Breast epithelium (tissue), 4 donors: ENCODE measurements at regions not wholly inside any gene's neighbourhood (a gene's known extent, or its start where the extent isn't known, plus 50 kb on each side); places are given as distances from the start of the nearest gene placed in this dataset.

ENCODE experiments used
- DNase-seq, 2 donors: peaks; one replicate each; pipeline ENCODE4 v3.0.0-alpha.2; 2019; ENCODE audit warnings: low spot score in 2 of 2
- H3K27ac ChIP-seq, 2 donors: fragments of 200-600 bp; sonication (generic) in 1 of 2; one replicate each; pipeline ENCODE4 v1.5.1; 2016 to 2019; ENCODE audit warnings: mild to moderate bottlenecking in 1 of 2
- H3K27me3 ChIP-seq, 2 donors: fragments of 200-600 bp; sonication (generic) in 1 of 2; one replicate each; pipeline versions ENCODE4 v1.5.1 to v1.6.0; 2017 to 2019; ENCODE audit warnings: control low read depth in 1 of 2, mild to moderate bottlenecking in 1 of 2
- H3K36me3 ChIP-seq: fragments of 200-600 bp; one replicate; pipeline ENCODE4 v1.5.1; 2019
- H3K4me1 ChIP-seq, 2 donors: fragments of 200-600 bp; sonication (generic); one replicate each; pipeline ENCODE4 v1.5.1; 2016 to 2019; ENCODE audit warnings: control low read depth in 1 of 2
- H3K4me3 ChIP-seq, 3 donors: fragments of 200-600 bp; sonication (generic); 1 replicate in 2 of 3; 2 replicates in 1 of 3; pipeline ENCODE4 v1.5.1; 2016 to 2019; ENCODE audit warnings: mild to moderate bottlenecking in 3 of 3, moderate library complexity in 2 of 3
- H3K9me3 ChIP-seq, 2 donors: fragments of 200-600 bp; sonication (generic) in 1 of 2; one replicate each; pipeline ENCODE4 v1.5.1; 2016 to 2019; ENCODE audit warnings: control low read depth in 1 of 2
- POLR2A ChIP-seq: fragments of 450-650 bp; IDR thresholded peaks from one replicate; pipeline ENCODE4 v1.6.1; 2016; ENCODE audit warnings: antibody characterized with exemption, mild to moderate bottlenecking, moderate library complexity
- POLR2AphosphoS5 ChIP-seq, 3 donors: sonication (generic); formaldehyde crosslinking; IDR thresholded peaks; one replicate each; pipeline ENCODE4 v1.6.1; 2017; ENCODE audit warnings: antibody characterized with exemption in 3 of 3
- intact Hi-C: fragments of 100-400 bp; cut with DNase I; formaldehyde crosslinking; loops from one replicate; pipeline ENCODE4 v1.15.1; 2023; ENCODE audit warnings: low total_unique reads
- TF ChIP-seq, protein P1 (sequence below), 3 donors: fragments of 450-650 bp; IDR thresholded peaks; one replicate each; pipeline ENCODE4 v1.5.1; 2016 to 2017; ENCODE audit warnings: antibody characterized with exemption in 3 of 3, mild to moderate bottlenecking in 3 of 3, moderate library complexity in 3 of 3

DNA sequence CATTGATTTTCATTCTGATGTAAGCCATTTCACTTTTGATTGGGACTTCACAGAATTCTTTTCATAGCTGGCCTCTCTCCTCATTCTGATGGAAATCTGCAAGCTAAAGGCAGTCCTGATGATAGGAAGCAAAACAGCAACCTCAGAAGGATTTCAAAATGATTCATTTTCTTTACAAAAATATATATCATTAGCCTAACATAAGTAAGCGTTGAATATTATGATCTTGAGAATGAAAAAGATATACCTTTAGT is 143.1 kb upstream of the GJE1 start:
- no peaks in the 10 kb centered on the region for H3K4me1 ChIP-seq
- TF ChIP-seq POLR2AphosphoS5 (IDR thresholded peaks at IDR 0.05) (no peak), POLR2A (no peak)
- TF ChIP-seq, protein P1, sequence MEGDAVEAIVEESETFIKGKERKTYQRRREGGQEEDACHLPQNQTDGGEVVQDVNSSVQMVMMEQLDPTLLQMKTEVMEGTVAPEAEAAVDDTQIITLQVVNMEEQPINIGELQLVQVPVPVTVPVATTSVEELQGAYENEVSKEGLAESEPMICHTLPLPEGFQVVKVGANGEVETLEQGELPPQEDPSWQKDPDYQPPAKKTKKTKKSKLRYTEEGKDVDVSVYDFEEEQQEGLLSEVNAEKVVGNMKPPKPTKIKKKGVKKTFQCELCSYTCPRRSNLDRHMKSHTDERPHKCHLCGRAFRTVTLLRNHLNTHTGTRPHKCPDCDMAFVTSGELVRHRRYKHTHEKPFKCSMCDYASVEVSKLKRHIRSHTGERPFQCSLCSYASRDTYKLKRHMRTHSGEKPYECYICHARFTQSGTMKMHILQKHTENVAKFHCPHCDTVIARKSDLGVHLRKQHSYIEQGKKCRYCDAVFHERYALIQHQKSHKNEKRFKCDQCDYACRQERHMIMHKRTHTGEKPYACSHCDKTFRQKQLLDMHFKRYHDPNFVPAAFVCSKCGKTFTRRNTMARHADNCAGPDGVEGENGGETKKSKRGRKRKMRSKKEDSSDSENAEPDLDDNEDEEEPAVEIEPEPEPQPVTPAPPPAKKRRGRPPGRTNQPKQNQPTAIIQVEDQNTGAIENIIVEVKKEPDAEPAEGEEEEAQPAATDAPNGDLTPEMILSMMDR (IDR thresholded peaks at IDR 0.05): no peak
- DNase-seq: no peak
- H3K36me3 ChIP-seq: no peaks in the 10 kb centered on the region
- H3K9me3 ChIP-seq: no peaks in the 10 kb centered on the region
- H3K27me3 ChIP-seq: no peaks in the 10 kb centered on the region
- H3K4me3 ChIP-seq: no peak overlapping the region
- intact Hi-C loops: no loop called here
- H3K27ac ChIP-seq: no peak overlapping the region

DNA sequence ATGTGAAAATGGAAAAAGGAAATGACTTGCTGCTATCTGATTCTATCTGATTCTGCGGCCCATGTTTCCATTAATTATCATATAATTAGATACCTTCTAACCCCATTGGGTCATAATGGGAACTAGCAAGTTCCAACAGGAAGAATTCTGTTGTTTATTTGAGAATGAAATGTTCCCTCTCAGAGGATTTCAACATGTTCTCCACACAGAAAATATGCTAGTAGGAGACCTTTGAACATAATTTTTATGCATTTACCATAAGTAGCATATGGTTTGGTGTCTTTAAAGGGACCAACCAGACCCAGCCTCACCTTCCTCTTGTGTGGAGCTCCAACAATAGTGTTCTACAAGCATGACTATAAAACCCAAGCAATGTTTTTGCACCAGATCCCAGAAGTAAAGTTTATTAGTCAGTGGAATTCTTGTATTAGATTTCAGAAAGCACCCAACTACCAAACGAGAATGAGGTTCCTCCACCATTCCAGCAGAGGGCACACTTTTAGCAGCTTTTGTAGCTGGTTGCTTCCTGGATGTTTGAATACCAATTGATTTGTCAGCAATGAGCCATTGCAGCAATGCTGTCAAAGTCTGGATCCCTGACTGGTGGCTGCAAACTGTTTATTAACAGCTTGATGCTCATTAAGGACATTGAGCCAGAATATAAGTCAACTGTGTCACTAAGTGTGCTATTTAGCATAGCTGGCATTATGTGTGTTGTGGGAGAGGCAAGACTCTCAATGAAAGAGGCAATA is 143.6 kb upstream of the GJE1 start:
- DNase-seq: no peak
- intact Hi-C loops: no loop called here
- Histone ChIP-seq H3K4me3 (no peak overlapping the region), H3K27me3 (no peaks in the 10 kb centered on the region), H3K4me1 (no peaks in the 10 kb centered on the region), H3K9me3 (no peaks in the 10 kb centered on the region), H3K36me3 (no peaks in the 10 kb centered on the region), H3K27ac (no peak overlapping the region)
- TF ChIP-seq POLR2A: no peak
- TF ChIP-seq, protein P1 (IDR thresholded peaks at IDR 0.05): peak in 2 of 3 donors; percentile 25

DNA sequence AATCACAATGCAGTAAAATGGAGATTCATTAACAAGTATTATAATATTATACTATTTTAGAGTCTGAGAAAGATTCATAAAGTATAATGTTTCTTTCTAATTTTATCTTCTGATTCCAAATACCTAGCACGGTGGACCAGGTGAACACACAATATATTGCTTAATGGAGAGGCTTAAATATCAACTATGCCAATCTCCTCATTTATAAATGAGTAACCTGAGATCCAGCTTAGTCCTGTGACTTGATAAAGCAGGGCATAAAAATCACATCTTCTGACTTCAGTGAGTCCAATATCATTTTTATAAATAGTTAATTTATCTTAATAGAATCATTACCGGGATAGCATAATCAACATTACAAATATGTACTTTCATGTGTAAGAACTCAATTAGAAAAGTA is 144.4 kb upstream of the GJE1 start:
- no peak for DNase-seq
- TF ChIP-seq, protein P1 (IDR thresholded peaks at IDR 0.05): no peak
- TF ChIP-seq POLR2A (no peak), POLR2AphosphoS5 (IDR thresholded peaks at IDR 0.05) (no peak)

DNA sequence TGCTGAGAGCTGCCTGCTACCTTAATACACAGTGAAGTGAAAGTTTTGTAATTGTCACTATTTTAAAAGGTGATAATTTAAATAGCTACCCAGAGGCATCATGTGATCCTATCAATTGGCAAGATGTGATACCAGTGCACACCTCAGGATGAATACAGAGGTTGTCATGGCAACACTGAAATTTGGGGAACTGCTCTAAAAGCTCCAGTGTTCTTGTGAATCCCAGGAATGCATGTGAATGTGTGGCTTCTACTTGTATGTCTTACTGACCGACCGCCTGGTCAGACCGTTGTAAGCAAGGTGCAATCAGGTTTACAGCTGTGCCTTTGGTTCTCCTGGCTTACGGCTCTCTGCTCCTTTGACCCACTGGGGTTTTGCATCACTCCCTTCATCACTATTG is 146.3 kb upstream of the GJE1 start:
- H3K36me3 ChIP-seq: no peaks in the 10 kb centered on the region
- H3K9me3 ChIP-seq: no peaks in the 10 kb centered on the region
- intact Hi-C loops: no loop called here
- H3K4me1 ChIP-seq: no peaks in the 10 kb centered on the region
- no peak for TF ChIP-seq POLR2AphosphoS5 (IDR thresholded peaks at IDR 0.05)
- TF ChIP-seq, protein P1 (IDR thresholded peaks at IDR 0.05): no peak
- TF ChIP-seq POLR2A: no peak
- H3K27ac ChIP-seq: no peak overlapping the region
- H3K27me3 ChIP-seq: no peaks in the 10 kb centered on the region
- DNase-seq: no peak
- H3K4me3 ChIP-seq: no peak overlapping the region

More for the DNA sequence above, 144.4 kb upstream of the GJE1 start:
- H3K36me3 ChIP-seq: no peaks in the 10 kb centered on the region
- intact Hi-C loops: no loop called here
- no peaks in the 10 kb centered on the region for H3K9me3 ChIP-seq
- H3K4me3 ChIP-seq: no peak overlapping the region
- no peaks in the 10 kb centered on the region for H3K27me3 ChIP-seq
- H3K27ac ChIP-seq: no peak overlapping the region
- no peaks in the 10 kb centered on the region for H3K4me1 ChIP-seq

DNA sequence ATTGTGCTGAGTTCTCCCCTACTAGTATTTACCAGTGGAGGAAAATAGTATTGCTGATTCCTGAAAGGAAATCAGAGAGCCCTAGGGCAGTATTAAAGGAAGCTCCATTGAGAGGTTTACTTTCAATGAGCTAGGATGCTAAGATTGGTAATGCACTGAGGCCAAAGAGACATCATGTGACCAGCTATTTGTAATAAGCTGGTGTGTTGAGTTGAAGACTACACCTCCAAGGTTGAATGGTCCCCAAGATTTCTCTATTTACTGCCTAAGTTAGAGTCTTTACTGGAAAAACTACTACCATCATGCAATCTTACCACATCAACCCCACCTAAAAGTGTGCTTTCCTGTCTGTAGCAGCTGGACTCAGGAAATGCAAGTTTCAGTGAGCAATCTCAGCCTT is 151.5 kb upstream of the GJE1 start:
- Histone ChIP-seq H3K4me3 (no peak overlapping the region), H3K27ac (no peak overlapping the region), H3K4me1 (no peaks in the 10 kb centered on the region), H3K27me3 (no peaks in the 10 kb centered on the region), H3K9me3 (no peaks in the 10 kb centered on the region), H3K36me3 (no peaks in the 10 kb centered on the region)
- DNase-seq: no peak
- intact Hi-C loops: no loop called here
- TF ChIP-seq POLR2A: no peak
- TF ChIP-seq POLR2AphosphoS5 (IDR thresholded peaks at IDR 0.05): no peak
- TF ChIP-seq, protein P1 (IDR thresholded peaks at IDR 0.05): no peak
